ENCODE measurements at regions not wholly inside any gene's neighbourhood (a gene's known extent, or its start where the extent isn't known, plus 50 kb on each side); places are given as distances from the start of the nearest gene placed in this dataset.

DNA sequence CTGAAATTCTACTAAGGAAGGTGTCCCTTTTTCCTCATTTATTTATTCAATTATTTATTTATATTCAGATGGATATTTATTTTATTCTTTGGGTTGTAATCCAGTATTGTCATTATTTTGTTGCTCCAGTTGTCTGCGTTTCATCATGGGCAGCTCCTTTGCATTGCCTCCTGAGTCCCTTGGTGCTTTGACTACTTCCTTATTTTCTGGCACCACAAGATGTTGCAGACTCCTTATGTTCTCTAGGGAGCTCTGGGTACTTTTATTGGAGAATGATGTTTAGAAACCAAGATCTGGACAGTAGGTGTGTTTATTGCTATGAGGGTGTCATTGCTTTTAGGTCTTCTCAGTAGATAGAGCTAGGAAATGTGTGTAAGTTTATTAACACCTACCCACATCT, 59.9 kb upstream of the ERRFI1 start:
- no peak for DNase-seq (ENCODE audit: low read depth, low spot score)

GRCh38 chr1:8084913-8085312, 58.8 kb upstream of the ERRFI1 start:
- no peak for DNase-seq (ENCODE audit: low read depth, low spot score)

DNA sequence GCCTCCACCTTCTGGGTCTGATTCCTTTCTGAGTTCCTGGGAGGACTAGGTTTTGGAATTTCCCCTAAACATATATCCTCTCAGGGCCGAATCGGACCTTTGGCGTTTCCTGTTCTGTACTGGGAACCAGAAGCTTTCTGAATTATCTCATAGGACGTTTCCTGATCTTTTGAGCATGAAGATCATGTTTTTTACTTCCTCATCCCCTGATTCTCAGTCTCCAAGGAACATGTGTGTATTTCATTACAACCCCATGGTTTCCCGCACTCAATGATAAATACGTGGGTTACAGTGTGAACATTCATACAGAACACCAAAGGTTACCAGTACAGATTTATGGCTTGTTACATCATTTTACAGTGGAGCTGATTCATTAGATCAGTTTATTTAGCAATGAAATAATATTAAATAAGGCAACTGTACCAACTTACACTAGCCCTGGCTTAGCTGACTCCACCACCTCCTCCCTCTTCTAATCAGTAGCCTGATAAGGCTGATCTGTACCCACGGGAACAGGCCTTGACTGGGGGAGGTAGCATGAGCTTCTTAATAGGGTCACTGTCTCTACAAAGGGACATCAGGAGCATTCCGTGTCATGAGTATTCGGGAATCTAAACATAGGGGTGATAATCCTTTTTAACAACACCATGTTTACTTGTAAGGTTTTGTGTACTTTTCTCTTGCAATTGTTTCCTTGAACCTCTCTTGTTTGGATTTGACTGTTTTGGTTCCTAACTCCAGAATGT, 57.8 kb upstream of the ERRFI1 start:
- DNase-seq (ENCODE audit: low read depth, low spot score) = no peak

DNA sequence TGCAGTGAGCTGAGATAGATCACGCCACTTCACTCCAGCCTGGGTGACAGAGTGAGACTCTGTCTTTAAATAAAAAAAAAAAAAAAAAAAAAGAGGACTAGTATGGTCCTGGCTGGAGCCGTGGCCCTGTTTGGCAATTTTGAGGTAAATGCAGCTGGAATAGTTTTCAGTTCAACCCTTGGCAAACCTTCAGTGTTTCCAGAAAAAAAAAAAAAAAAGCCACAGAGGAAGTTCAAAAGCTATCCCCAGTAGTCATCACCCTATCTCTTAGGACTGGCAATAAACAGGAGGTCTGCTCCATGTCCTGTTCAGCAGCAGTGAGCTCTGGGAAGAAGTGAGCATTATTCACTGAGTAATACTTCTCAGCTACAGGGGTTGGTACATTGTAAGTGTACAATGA, 56.8 kb upstream of the ERRFI1 start:
- no peak for DNase-seq (ENCODE audit: low read depth, low spot score)

DNA sequence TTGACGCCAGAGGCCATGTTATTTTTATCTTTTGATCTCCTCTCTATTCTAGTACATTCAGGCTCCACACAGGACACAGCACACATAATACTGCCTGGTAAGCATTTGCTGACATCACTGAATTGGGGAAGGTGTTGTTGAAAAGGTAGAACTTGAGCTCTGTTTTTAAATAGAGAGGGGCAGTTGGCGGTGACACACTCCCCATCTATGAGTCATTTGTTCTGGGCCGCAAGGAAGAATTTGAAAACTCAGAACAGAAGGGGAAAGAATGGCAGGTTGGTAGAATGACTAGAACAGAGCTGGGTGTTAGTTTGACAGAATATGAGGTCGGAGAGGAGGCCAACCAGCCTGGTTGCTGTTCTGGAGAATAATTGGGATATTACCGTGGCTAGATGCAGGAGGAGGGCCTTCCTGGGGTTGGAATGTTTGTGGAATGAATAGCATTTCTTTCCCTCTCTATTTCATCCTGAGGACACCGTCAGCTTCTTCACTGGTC, 52.1 kb upstream of the ERRFI1 start:
- no peak for DNase-seq (ENCODE audit: low read depth, low spot score)

- DNase-seq (ENCODE audit: low read depth, low spot score) = no peak
These were observed 51.5 kb upstream of the ERRFI1 start for GRCh38 chr1:8077602-8078001.

GRCh38 chr1:8077120-8077573, 51.0 kb upstream of the ERRFI1 start:
- peak; percentile 55 for DNase-seq (ENCODE audit: low read depth, low spot score)

DNA sequence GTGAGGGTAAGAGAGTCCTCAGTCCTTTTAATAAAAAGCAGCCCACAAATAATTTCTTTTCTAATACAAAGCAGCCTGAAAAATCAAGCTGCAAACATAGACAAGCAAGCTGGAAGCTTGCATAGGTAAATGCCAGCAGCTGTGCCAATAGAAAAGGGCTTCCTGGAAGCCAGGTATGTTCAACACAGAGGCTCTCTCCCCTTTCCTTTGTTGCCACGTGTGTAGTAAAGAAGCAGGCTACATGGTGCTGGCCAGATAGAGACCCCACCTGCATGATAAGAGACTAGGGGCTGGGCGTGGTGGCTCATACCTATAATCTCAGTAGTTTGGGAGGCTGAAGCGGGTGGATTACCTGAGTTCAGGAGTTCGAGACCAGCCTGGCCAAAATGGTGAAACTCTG, 50.1 kb upstream of the ERRFI1 start:
- no peak for DNase-seq (ENCODE audit: low read depth, low spot score)

Measured in brain pericyte (primary cell).